GM12892 (cell line): ENCODE measurements at regions not wholly inside any gene's neighbourhood (a gene's known extent, or its start where the extent isn't known, plus 50 kb on each side); places are given as distances from the start of the nearest gene placed in this dataset.

Source experiments
- POLR2AphosphoS5 ChIP-seq: IDR thresholded peaks from 2 replicates; pipeline ENCODE4 v1.6.1; 2011; ENCODE audit warnings: low read depth, low read length, control low read depth
- TAF1 ChIP-seq: IDR thresholded peaks from 2 replicates; pipeline ENCODE4 v1.6.1; 2011; ENCODE audit warnings: low read depth, mild to moderate bottlenecking, control low read depth, low read length, borderline replicate concordance

DNA sequence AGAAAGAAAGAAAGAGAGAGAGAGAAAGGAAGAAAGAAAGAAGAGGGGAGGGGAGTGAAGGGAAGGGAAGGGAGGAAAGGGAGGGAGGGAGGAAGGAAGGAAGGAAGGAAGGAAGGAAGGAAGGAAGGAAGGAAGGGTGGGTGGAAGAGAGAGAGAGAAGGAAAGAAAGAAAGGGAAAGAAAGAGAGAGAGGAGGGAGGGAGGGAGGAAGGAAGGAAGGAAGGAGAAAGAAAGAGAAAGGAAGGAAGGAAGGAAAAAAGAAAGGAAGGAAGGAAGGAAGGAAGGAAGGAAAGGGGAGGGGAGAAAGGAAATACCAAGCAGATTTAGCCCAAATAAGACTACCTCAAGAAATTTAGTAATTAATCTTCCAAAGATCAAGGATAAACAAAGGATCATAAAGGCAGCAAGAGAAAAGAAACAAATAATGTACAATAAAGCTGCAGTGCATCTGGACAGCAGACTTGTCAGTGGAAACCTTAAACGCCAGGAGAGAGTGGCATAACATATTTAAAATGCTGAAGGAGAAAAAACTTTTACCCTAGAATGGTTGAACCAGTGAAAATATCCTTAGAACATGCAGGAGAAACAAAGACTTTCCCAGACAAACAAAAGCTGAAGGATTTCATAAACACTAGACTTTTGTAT is 427.6 kb downstream of the TBL1XR1 start:
- TF ChIP-seq POLR2AphosphoS5 (no peak), TAF1 (no peak)
